ENCODE measurements at regions not wholly inside any gene's neighbourhood (a gene's known extent, or its start where the extent isn't known, plus 50 kb on each side); places are given as distances from the start of the nearest gene placed in this dataset.

DNA sequence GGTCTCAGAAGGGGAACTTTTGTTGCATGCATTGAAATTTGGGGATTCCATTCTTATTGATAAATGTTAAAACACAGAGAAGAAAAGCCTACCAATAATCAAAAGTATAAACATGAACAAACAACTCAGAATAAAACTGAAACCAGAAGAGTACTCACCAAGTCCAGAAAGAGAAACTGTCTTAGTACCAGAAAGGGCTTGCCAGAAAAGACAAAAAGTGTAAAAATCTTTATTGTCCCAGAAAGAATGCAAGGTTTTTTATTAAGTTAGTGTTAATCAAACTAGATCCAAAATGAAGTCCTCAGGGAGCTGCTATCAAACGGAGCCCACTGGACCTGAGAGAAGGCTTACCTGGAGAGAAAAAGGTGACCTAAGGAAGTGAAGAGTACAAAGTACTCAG is 897.5 kb downstream of the PCDH7 start:
- no peak for TF ChIP-seq POLR2A (IDR thresholded peaks at IDR 0.05)
- TF ChIP-seq, protein P1, sequence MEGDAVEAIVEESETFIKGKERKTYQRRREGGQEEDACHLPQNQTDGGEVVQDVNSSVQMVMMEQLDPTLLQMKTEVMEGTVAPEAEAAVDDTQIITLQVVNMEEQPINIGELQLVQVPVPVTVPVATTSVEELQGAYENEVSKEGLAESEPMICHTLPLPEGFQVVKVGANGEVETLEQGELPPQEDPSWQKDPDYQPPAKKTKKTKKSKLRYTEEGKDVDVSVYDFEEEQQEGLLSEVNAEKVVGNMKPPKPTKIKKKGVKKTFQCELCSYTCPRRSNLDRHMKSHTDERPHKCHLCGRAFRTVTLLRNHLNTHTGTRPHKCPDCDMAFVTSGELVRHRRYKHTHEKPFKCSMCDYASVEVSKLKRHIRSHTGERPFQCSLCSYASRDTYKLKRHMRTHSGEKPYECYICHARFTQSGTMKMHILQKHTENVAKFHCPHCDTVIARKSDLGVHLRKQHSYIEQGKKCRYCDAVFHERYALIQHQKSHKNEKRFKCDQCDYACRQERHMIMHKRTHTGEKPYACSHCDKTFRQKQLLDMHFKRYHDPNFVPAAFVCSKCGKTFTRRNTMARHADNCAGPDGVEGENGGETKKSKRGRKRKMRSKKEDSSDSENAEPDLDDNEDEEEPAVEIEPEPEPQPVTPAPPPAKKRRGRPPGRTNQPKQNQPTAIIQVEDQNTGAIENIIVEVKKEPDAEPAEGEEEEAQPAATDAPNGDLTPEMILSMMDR (IDR thresholded peaks at IDR 0.05) = no peak
- no peak for TF ChIP-seq EP300 (IDR thresholded peaks at IDR 0.05)
